HCT116 (cell line): ENCODE measurements at regions not wholly inside any gene's neighbourhood (a gene's known extent, or its start where the extent isn't known, plus 50 kb on each side); places are given as distances from the start of the nearest gene placed in this dataset.

Experiments used
- ATAC-seq: fragments of 200-7000 bp; cut with Tn5 transposase; 2 replicates; pipeline ENCODE4 v1.9.1; 2020; ENCODE audit warnings: mild to moderate bottlenecking, moderate library complexity
- BruUV-seq: library from RNA; stranded (reverse); fragments of 400-500 nt; replicated peaks from 2 replicates; lab custom pipeline; 2021; lab: Mats Ljungman, UMichigan
- CTCF ChIA-PET: fragments of 300-600 bp; sonication (Branson Sonifier 250); formaldehyde crosslinking; loops from one replicate; lab custom pipeline; 2021; ENCODE audit warnings: antibody characterized with exemption; lab: Charles Lee
- POLR2A ChIA-PET: fragments of 300-600, 350-600 bp; sonication (Branson Sonifier 250); formaldehyde crosslinking; loops from one replicate; lab custom pipeline; 2021; ENCODE audit warnings: antibody characterized with exemption; lab: Charles Lee
- RAD21 ChIA-PET, 2 experiments: fragments of 300-600 bp; sonication (Branson Sonifier 250); formaldehyde crosslinking; loops; one replicate each; lab custom pipeline; 2023; ENCODE audit warnings: low total read pairs in 2 of 2; ENCODE audit not compliant: uncharacterized antibody in 2 of 2, unreplicated experiment in 2 of 2, low non-redundant PET in 1 of 2; lab: Charles Lee
- DNase-seq: peaks from one replicate; pipeline ENCODE4 v3.0.0-alpha.2; 2010; ENCODE audit warnings: low read depth, low spot score
- H2AFZ ChIP-seq: fragments of 200-600 bp; shearing (Covaris generic), sonication (generic); 2 replicates; pipeline ENCODE4 v1.6.1; 2017; ENCODE audit warnings: low read depth, mixed run types, mixed read lengths, antibody characterized with exemption, low read length; ENCODE audit not compliant: poor library complexity, severe bottlenecking
- H3K27ac ChIP-seq: 2 replicates; pipeline ENCODE4 v1.5.1; 2012; ENCODE audit warnings: low read depth, low read length
- H3K27me3 ChIP-seq: fragments of 200-600 bp; sonication (generic); 2 replicates; pipeline ENCODE4 v1.6.1; 2016; ENCODE audit warnings: mixed run types, low read length, mixed read lengths; ENCODE audit not compliant: insufficient read depth
- H3K36me3 ChIP-seq, 2 experiments: fragments of 200-500 bp in 1 of 2; fragments of 200-600 bp in 1 of 2; sonication (Bioruptor generic) in 1 of 2; sonication (generic) in 1 of 2; 2 replicates each; pipeline versions ENCODE4 v1.5.1 to v1.6.1; 2014 to 2016; ENCODE audit warnings: low read length in 2 of 2, inconsistent platforms in 1 of 2, mixed read lengths in 1 of 2, mixed run types in 1 of 2; ENCODE audit not compliant: insufficient read depth in 2 of 2, control insufficient read depth in 1 of 2
- H3K4me1 ChIP-seq, 2 experiments: fragments of 200-600 bp in 1 of 2; sonication (generic) in 1 of 2; 2 replicates each; pipeline versions ENCODE4 v1.5.1 to v1.6.1; 2012 to 2017; ENCODE audit warnings: low read length in 2 of 2, inconsistent platforms in 1 of 2, mild to moderate bottlenecking in 1 of 2, mixed read lengths in 1 of 2, mixed run types in 1 of 2, moderate library complexity in 1 of 2; ENCODE audit not compliant: insufficient read depth in 2 of 2, control insufficient read depth in 1 of 2
- H3K4me2 ChIP-seq: fragments of 200-600 bp; sonication (generic); 2 replicates; pipeline ENCODE4 v1.6.1; 2017; ENCODE audit warnings: mixed run types, low read length, mixed read lengths
- H3K4me3 ChIP-seq, 2 experiments: fragments of 200-600 bp in 1 of 2; sonication (generic) in 1 of 2; replicated peaks in 1 of 2; 2 replicates each; pipeline ENCODE4 v1.5.1; 2011 to 2016; ENCODE audit warnings: low read length in 2 of 2, control low read depth in 1 of 2, low read depth in 1 of 2, mild to moderate bottlenecking in 1 of 2, mixed read lengths in 1 of 2, mixed run types in 1 of 2
- H3K79me2 ChIP-seq: fragments of 200-600 bp; sonication (generic); 2 replicates; pipeline ENCODE4 v1.6.1; 2017; ENCODE audit warnings: mild to moderate bottlenecking, mixed run types, low read length, moderate library complexity, mixed read lengths; ENCODE audit not compliant: insufficient read depth
- H3K9ac ChIP-seq: fragments of 200-600 bp; sonication (generic); 2 replicates; pipeline ENCODE4 v1.6.1; 2016; ENCODE audit warnings: low read length, mixed read lengths
- H3K9me2 ChIP-seq: fragments of 200-600 bp; sonication (generic), shearing (Covaris generic); 2 replicates; pipeline ENCODE4 v1.6.1; 2017; ENCODE audit warnings: mixed run types, mild to moderate bottlenecking, moderate library complexity; ENCODE audit not compliant: insufficient read depth
- H3K9me3 ChIP-seq, 2 experiments: fragments of 200-500 bp in 1 of 2; fragments of 200-600 bp in 1 of 2; sonication (Bioruptor generic) in 1 of 2; sonication (generic) in 1 of 2; 2 replicates each; pipeline ENCODE4 v1.6.1; 2014 to 2017; ENCODE audit warnings: low read length in 2 of 2, mixed read lengths in 2 of 2, inconsistent platforms in 1 of 2, low read depth in 1 of 2, mild to moderate bottlenecking in 1 of 2, mixed run types in 1 of 2, moderate library complexity in 1 of 2; ENCODE audit not compliant: control insufficient read depth in 1 of 2, insufficient read depth in 1 of 2
- H4K20me1 ChIP-seq: fragments of 200-600 bp; sonication (generic), shearing (Covaris generic); 2 replicates; pipeline ENCODE4 v1.6.1; 2017; ENCODE audit warnings: mixed run types, mild to moderate bottlenecking, moderate library complexity; ENCODE audit not compliant: insufficient read depth
- ATF3 ChIP-seq: IDR thresholded peaks from 2 replicates; pipeline ENCODE4 v1.6.1; 2012
- CBX3 ChIP-seq: IDR thresholded peaks from 2 replicates; pipeline ENCODE4 v1.6.1; 2012; ENCODE audit warnings: low read depth
- CEBPB ChIP-seq: IDR thresholded peaks from 2 replicates; pipeline ENCODE4 v1.6.1; 2012; ENCODE audit warnings: low read depth
- EGR1 ChIP-seq: IDR thresholded peaks from 2 replicates; pipeline ENCODE4 v1.6.1; 2012; ENCODE audit warnings: low read depth
- ELF1 ChIP-seq: IDR thresholded peaks from 2 replicates; pipeline ENCODE4 v1.6.1; 2012; ENCODE audit warnings: low read depth, borderline replicate concordance
- EZH2 ChIP-seq: fragments of 200-600 bp; sonication (generic); IDR thresholded peaks from 2 replicates; pipeline ENCODE4 v1.6.1; 2017; ENCODE audit warnings: antibody characterized with exemption, mixed run types
- EZH2phosphoT487 ChIP-seq: fragments of 200-600 bp; IDR thresholded peaks from 2 replicates; pipeline ENCODE4 v1.6.1; 2018; ENCODE audit warnings: antibody characterized with exemption, borderline replicate concordance
- FOSL1 ChIP-seq: IDR thresholded peaks from 2 replicates; pipeline ENCODE4 v1.6.1; 2012; ENCODE audit warnings: low read depth
- JUND ChIP-seq: IDR thresholded peaks from 2 replicates; pipeline ENCODE4 v1.6.1; 2012
- MAX ChIP-seq: IDR thresholded peaks from 2 replicates; pipeline ENCODE4 v1.6.1; 2012
- POLR2A ChIP-seq: IDR thresholded peaks from 2 replicates; pipeline ENCODE4 v1.7.0; 2011; ENCODE audit warnings: borderline replicate concordance; ENCODE audit not compliant: insufficient read depth, insufficient read length; ENCODE audit errors: extremely low read depth
- POLR2AphosphoS5 ChIP-seq: IDR thresholded peaks from 2 replicates; pipeline ENCODE4 v1.6.1; 2011; ENCODE audit warnings: mild to moderate bottlenecking, low read depth, low read length, moderate library complexity
- RAD21 ChIP-seq: IDR thresholded peaks from 2 replicates; pipeline ENCODE4 v1.6.1; 2012; ENCODE audit warnings: low read depth, mild to moderate bottlenecking
- SP1 ChIP-seq: IDR thresholded peaks from 2 replicates; pipeline ENCODE4 v1.6.1; 2012; ENCODE audit warnings: low read depth
- SRF ChIP-seq: IDR thresholded peaks from 2 replicates; pipeline ENCODE4 v1.6.1; 2012; ENCODE audit warnings: low read depth
- ZFX ChIP-seq: fragments of 450-650 bp; IDR thresholded peaks from 2 replicates; pipeline ENCODE4 v1.6.1; 2017
- ZNF274 ChIP-seq: fragments of 200-500 bp; sonication (Bioruptor generic); IDR thresholded peaks from 2 replicates; pipeline ENCODE4 v1.6.1; 2014; ENCODE audit warnings: mild to moderate bottlenecking, low read depth, low read length, inconsistent platforms
- intact Hi-C: fragments of 100-400 bp; cut with micrococcal nuclease; formaldehyde crosslinking; loops from 2 replicates; pipeline ENCODE4 v1.10.0; 2022
- TF ChIP-seq, protein P1 (sequence below): IDR thresholded peaks from 2 replicates; pipeline ENCODE4 v1.6.1; 2011; ENCODE audit warnings: mild to moderate bottlenecking, low read length, moderate library complexity; ENCODE audit not compliant: insufficient replicate concordance; ENCODE audit errors: extremely low read depth

GRCh38 chr3:72376956-72377710, 471.1 kb downstream of the SHQ1 start:
- H3K9me2 ChIP-seq = no peaks in the 10 kb centered on the region
- intact Hi-C loops = no loop called here
- ChIA-PET POLR2A (no interaction called here), CTCF (no interaction called here), RAD21 (no interaction called here)
- DNase-seq = no peak
- no peak overlapping the region for H3K4me3 ChIP-seq
- peaks cover 34% of the 10 kb centered on the region for H3K79me2 ChIP-seq
- no peak overlapping the region for H3K4me2 ChIP-seq
- no peaks in the 10 kb centered on the region for H3K9me3 ChIP-seq
- peaks cover 0 to 4% of the 10 kb centered on the region in 2 experiments; a peak in 1 of 4 replicates for H3K4me1 ChIP-seq
- no peak overlapping the region for H2AFZ ChIP-seq
- no peak overlapping the region for H3K9ac ChIP-seq
- peaks cover 3 to 7% of the 10 kb centered on the region in 2 experiments; a peak in 2 of 4 replicates for H3K36me3 ChIP-seq
- H4K20me1 ChIP-seq = peaks cover 10% of the 10 kb centered on the region; the same call in 1 of the 2 replicates
- H3K27ac ChIP-seq = no peak overlapping the region
- H3K27me3 ChIP-seq = no peaks in the 10 kb centered on the region
- TSS peak; percentile 12 for BruUV-seq
- ATAC-seq = no peak
- no peak for TF ChIP-seq ATF3
- no peak for TF ChIP-seq POLR2A
- TF ChIP-seq CBX3 = no peak
- no peak for TF ChIP-seq EZH2phosphoT487
- no peak for TF ChIP-seq POLR2AphosphoS5
- no peak for TF ChIP-seq FOSL1
- no peak for TF ChIP-seq SRF
- TF ChIP-seq SP1 = no peak
- no peak for TF ChIP-seq ZNF274
- no peak for TF ChIP-seq CEBPB
- TF ChIP-seq, protein P1, sequence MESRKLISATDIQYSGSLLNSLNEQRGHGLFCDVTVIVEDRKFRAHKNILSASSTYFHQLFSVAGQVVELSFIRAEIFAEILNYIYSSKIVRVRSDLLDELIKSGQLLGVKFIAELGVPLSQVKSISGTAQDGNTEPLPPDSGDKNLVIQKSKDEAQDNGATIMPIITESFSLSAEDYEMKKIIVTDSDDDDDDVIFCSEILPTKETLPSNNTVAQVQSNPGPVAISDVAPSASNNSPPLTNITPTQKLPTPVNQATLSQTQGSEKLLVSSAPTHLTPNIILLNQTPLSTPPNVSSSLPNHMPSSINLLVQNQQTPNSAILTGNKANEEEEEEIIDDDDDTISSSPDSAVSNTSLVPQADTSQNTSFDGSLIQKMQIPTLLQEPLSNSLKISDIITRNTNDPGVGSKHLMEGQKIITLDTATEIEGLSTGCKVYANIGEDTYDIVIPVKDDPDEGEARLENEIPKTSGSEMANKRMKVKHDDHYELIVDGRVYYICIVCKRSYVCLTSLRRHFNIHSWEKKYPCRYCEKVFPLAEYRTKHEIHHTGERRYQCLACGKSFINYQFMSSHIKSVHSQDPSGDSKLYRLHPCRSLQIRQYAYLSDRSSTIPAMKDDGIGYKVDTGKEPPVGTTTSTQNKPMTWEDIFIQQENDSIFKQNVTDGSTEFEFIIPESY = no peak
- no peak for TF ChIP-seq RAD21
- no peak for TF ChIP-seq ZFX
- no peak for TF ChIP-seq MAX
- TF ChIP-seq EZH2 = no peak
- TF ChIP-seq JUND = no peak
- no peak for TF ChIP-seq EGR1
- TF ChIP-seq ELF1 = no peak
